B cell (primary cell): ENCODE measurements at regions not wholly inside any gene's neighbourhood (a gene's known extent, or its start where the extent isn't known, plus 50 kb on each side); places are given as distances from the start of the nearest gene placed in this dataset.

Experiments
- ATAC-seq: fragments of 200-7000 bp; cut with Tn5 transposase; one replicate; pipeline ENCODE4 v1.10.0; 2021; ENCODE audit warnings: low read depth, mild to moderate bottlenecking, moderate number of reproducible peaks, moderate library complexity
- CTCF ChIA-PET: fragments of 350-600 bp; sonication (Branson Sonifier 250); formaldehyde crosslinking; loops from one replicate; lab custom pipeline; 2021; ENCODE audit warnings: antibody characterized with exemption, inconsistent platforms; lab: Charles Lee
- POLR2A ChIA-PET: fragments of 350-600 bp; sonication (Branson Sonifier 250); formaldehyde crosslinking; loops from one replicate; lab custom pipeline; 2021; ENCODE audit warnings: antibody characterized with exemption; lab: Charles Lee
- DNase-seq: peaks from one replicate; pipeline ENCODE4 v3.0.0; 2013
- H2AFZ ChIP-seq: 2 replicates; pipeline ENCODE4 v1.6.1; 2012; ENCODE audit warnings: mild to moderate bottlenecking, low read depth, low read length; ENCODE audit not compliant: insufficient read depth, poor library complexity, severe bottlenecking
- H3K27ac ChIP-seq, 2 donors: 1 replicate in 1 of 2; 2 replicates in 1 of 2; pipeline ENCODE4 v1.5.1; 2012 to 2013; ENCODE audit warnings: low read length in 2 of 2, mild to moderate bottlenecking in 2 of 2, moderate library complexity in 1 of 2
- H3K27me3 ChIP-seq, 4 experiments: fragments of 200-600 bp in 1 of 4; sonication (generic) in 1 of 4; replicated peaks in 1 of 4; 1 replicate in 2 of 4; 2 replicates in 2 of 4; pipeline versions ENCODE4 v1.6.1 to v1.7.0; 2013 to 2016; ENCODE audit warnings: low read length in 3 of 4, mild to moderate bottlenecking in 2 of 4, mixed read lengths in 1 of 4, moderate library complexity in 1 of 4; ENCODE audit not compliant: insufficient read depth in 4 of 4, control insufficient read depth in 3 of 4; ENCODE audit errors: control extremely low read depth in 1 of 4
- H3K36me3 ChIP-seq, 2 experiments: replicated peaks in 1 of 2; 1 replicate in 1 of 2; 2 replicates in 1 of 2; pipeline versions ENCODE4 v1.6.1 to v1.7.1; 2013; ENCODE audit warnings: low read length in 1 of 2; ENCODE audit not compliant: insufficient read depth in 2 of 2, control insufficient read depth in 1 of 2; ENCODE audit errors: control extremely low read depth in 1 of 2, extremely low read depth in 1 of 2
- H3K4me1 ChIP-seq, 2 donors: fragments of 200-600 bp in 1 of 2; sonication (generic) in 1 of 2; 1 replicate in 1 of 2; 2 replicates in 1 of 2; pipeline versions ENCODE4 v1.5.1 to v1.6.1; 2013 to 2017; ENCODE audit warnings: low read length in 2 of 2; ENCODE audit not compliant: control insufficient read depth in 2 of 2, insufficient read depth in 2 of 2
- H3K4me2 ChIP-seq: replicated peaks from 2 replicates; pipeline ENCODE3; 2012; ENCODE audit warnings: mild to moderate bottlenecking, low read depth, low read length; ENCODE audit not compliant: poor library complexity, severe bottlenecking
- H3K4me3 ChIP-seq, 5 experiments: fragments of 200-600 bp in 1 of 5; sonication (generic) in 1 of 5; 1 replicate in 3 of 5; 2 replicates in 2 of 5; pipeline versions ENCODE4 v1.5.1 to v1.7.0; 2011 to 2016; ENCODE audit warnings: low read length in 4 of 5, mild to moderate bottlenecking in 4 of 5, low read depth in 2 of 5, control low read depth in 1 of 5, moderate library complexity in 1 of 5; ENCODE audit not compliant: insufficient read depth in 1 of 5; ENCODE audit errors: control extremely low read depth in 1 of 5, extremely low read depth in 1 of 5
- H3K79me2 ChIP-seq: fragments of 200-600 bp; sonication (generic); one replicate; pipeline ENCODE4 v1.6.0; 2016; ENCODE audit warnings: low read length; ENCODE audit not compliant: control insufficient read depth, insufficient read depth
- H3K9ac ChIP-seq: fragments of 200-600 bp; sonication (generic); 2 replicates; pipeline ENCODE4 v1.6.1; 2017; ENCODE audit warnings: mild to moderate bottlenecking, low read length, moderate library complexity
- H3K9me3 ChIP-seq, 3 donors: one replicate each; pipeline versions ENCODE4 v1.6.1 to v1.7.1; 2013; ENCODE audit warnings: low read length in 2 of 3; ENCODE audit not compliant: control insufficient read depth in 2 of 3, insufficient read depth in 1 of 3; ENCODE audit errors: control extremely low read depth in 1 of 3
- H4K20me1 ChIP-seq: 2 replicates; pipeline ENCODE4 v1.6.0; 2012; ENCODE audit warnings: mild to moderate bottlenecking, low read length; ENCODE audit not compliant: insufficient read depth, control insufficient read depth, poor library complexity, severe bottlenecking
- H3K27ac Mint-ChIP-seq: one replicate; pipeline ENCODE4 v1.8.0; 2021; ENCODE audit warnings: mixed read lengths
- H3K27me3 Mint-ChIP-seq: one replicate; pipeline ENCODE4 v1.8.0; 2021; ENCODE audit warnings: mixed read lengths
- H3K4me1 Mint-ChIP-seq: one replicate; pipeline ENCODE4 v1.8.0; 2021; ENCODE audit warnings: mixed read lengths
- H3K4me3 Mint-ChIP-seq: one replicate; pipeline ENCODE4 v1.8.0; 2021; ENCODE audit warnings: mixed read lengths
- H3K9me3 Mint-ChIP-seq: one replicate; pipeline ENCODE4 v1.8.0; 2022; ENCODE audit warnings: mixed read lengths; ENCODE audit not compliant: insufficient read depth
- CTCF ChIP-seq: fragments of 200-600 bp; IDR thresholded peaks from one replicate; pipeline ENCODE4 v1.8.0; 2022; ENCODE audit warnings: antibody characterized with exemption, mild to moderate bottlenecking
- EZH2 ChIP-seq: IDR thresholded peaks from 2 replicates; pipeline ENCODE4 v1.6.1; 2012; ENCODE audit warnings: borderline replicate concordance, low read depth, mild to moderate bottlenecking, moderate library complexity, low read length; ENCODE audit not compliant: insufficient read depth, poor library complexity, severe bottlenecking
- WGBS: methylation state at CpG from one replicate; pipeline ENCODE4 v1.1.5; 2013; ENCODE audit warnings: missing lambda C conversion rate; ENCODE audit not compliant: insufficient coverage; 5-methylcytosine and 5-hydroxymethylcytosine counted together
- intact Hi-C: fragments of 100-400 bp; cut with micrococcal nuclease; formaldehyde crosslinking; loops from one replicate; pipeline ENCODE4 v1.10.0; 2022

- Histone ChIP-seq H3K4me3 (no peak overlapping the region), H4K20me1 (no peaks in the 10 kb centered on the region), H3K9me3 (no peaks in the 10 kb centered on the region), H3K36me3 (no peaks in the 10 kb centered on the region), H3K27me3 (no peaks in the 10 kb centered on the region), H3K27ac (no peak overlapping the region), H3K4me1 (no peaks in the 10 kb centered on the region), H3K4me2 (no peak overlapping the region), H3K9ac (no peak overlapping the region), H2AFZ (no peak overlapping the region), H3K79me2 (no peaks in the 10 kb centered on the region)
- intact Hi-C loops, result no loop called here
- no peak for ATAC-seq
- no peak for DNase-seq
- Mint-ChIP-seq H3K27ac (no peak overlapping the region), H3K4me1 (no peaks in the 10 kb centered on the region), H3K4me3 (no peak overlapping the region), H3K9me3 (peaks cover 3% of the 10 kb centered on the region), H3K27me3 (peaks cover 2% of the 10 kb centered on the region)
- TF ChIP-seq EZH2, result no peak
- TF ChIP-seq CTCF, result no peak
- ChIA-PET CTCF (no interaction called here), POLR2A (no interaction called here)
- WGBS, result 0% methylated on average over 2 of the region's 2 CpGs
Observed at GRCh38 chr6:8905757-8906156, 470.4 kb upstream of the SLC35B3 start.

- H3K27ac Mint-ChIP-seq, result no peak overlapping the region
- no peaks in the 10 kb centered on the region for H3K27me3 Mint-ChIP-seq
- Histone ChIP-seq H3K4me2 (no peak overlapping the region), H3K27ac (no peak overlapping the region), H3K9me3 (no peaks in the 10 kb centered on the region), H3K4me3 (no peak overlapping the region), H3K79me2 (no peaks in the 10 kb centered on the region), H2AFZ (no peak overlapping the region), H3K27me3 (no peaks in the 10 kb centered on the region), H3K9ac (no peak overlapping the region), H4K20me1 (no peaks in the 10 kb centered on the region), H3K36me3 (no peaks in the 10 kb centered on the region), H3K4me1 (no peaks in the 10 kb centered on the region)
- POLR2A ChIA-PET, result no interaction called here
- CTCF ChIA-PET, result no interaction called here
- intact Hi-C loops, result no loop called here
- no peak overlapping the region for H3K4me3 Mint-ChIP-seq
- peaks cover 3% of the 10 kb centered on the region for H3K9me3 Mint-ChIP-seq
- H3K4me1 Mint-ChIP-seq, result no peaks in the 10 kb centered on the region
- TF ChIP-seq CTCF (no peak), EZH2 (no peak)
- ATAC-seq (no peak), DNase-seq (no peak)
- 83% methylated on average over 3 of the region's 3 CpGs for WGBS
Observed at GRCh38 chr6:8904754-8905153, 469.4 kb upstream of the SLC35B3 start.
